Heart right ventricle (tissue), 16 donors: ENCODE measurements at regions not wholly inside any gene's neighbourhood (a gene's known extent, or its start where the extent isn't known, plus 50 kb on each side); places are given as distances from the start of the nearest gene placed in this dataset.

ENCODE experiments used
- ATAC-seq, 8 donors: fragments of 200-7000 bp; cut with Tn5 transposase; one replicate each; pipeline ENCODE4 v1.9.1; 2020; ENCODE audit warnings: mild to moderate bottlenecking in 8 of 8, moderate library complexity in 8 of 8, moderate number of reproducible peaks in 1 of 8
- DNase-seq, 2 donors: peaks; one replicate each; pipeline ENCODE4 v3.0.0-alpha.2; 2020
- H3K27ac ChIP-seq, 10 donors: fragments of 200-600 bp; sonication (generic) in 2 of 10; one replicate each; pipeline versions ENCODE4 v1.5.0 to v1.8.0; 2020 to 2022; ENCODE audit warnings: mild to moderate bottlenecking in 3 of 10
- H3K27me3 ChIP-seq, 7 donors: fragments of 200-600 bp; one replicate each; pipeline ENCODE4 v1.8.0; 2021 to 2022; ENCODE audit warnings: mild to moderate bottlenecking in 2 of 7
- H3K36me3 ChIP-seq, 9 donors: fragments of 200-600 bp; sonication (generic) in 1 of 9; one replicate each; pipeline versions ENCODE4 v1.5.0 to v1.8.0; 2020 to 2022; ENCODE audit warnings: mild to moderate bottlenecking in 2 of 9
- H3K4me1 ChIP-seq, 9 donors: fragments of 200-600 bp; sonication (generic) in 1 of 9; one replicate each; pipeline versions ENCODE4 v1.5.0 to v1.8.0; 2020 to 2022; ENCODE audit warnings: mild to moderate bottlenecking in 4 of 9
- H3K4me3 ChIP-seq, 10 donors: fragments of 200-600 bp; sonication (generic) in 2 of 10; one replicate each; pipeline versions ENCODE4 v1.5.0 to v1.8.0; 2020 to 2022; ENCODE audit warnings: mild to moderate bottlenecking in 7 of 10, moderate library complexity in 2 of 10
- H3K9me3 ChIP-seq, 11 donors: fragments of 200-600 bp in 10 of 11; sonication (generic) in 2 of 11; one replicate each; pipeline versions ENCODE4 v1.5.0 to v1.8.0; 2013 to 2022; ENCODE audit warnings: mild to moderate bottlenecking in 2 of 11, control low read depth in 1 of 11, moderate library complexity in 1 of 11
- WGBS, 2 donors: extraction: QIAGEN DNeasy Blood & Tissue Kit; methylation state at CpG; one replicate each; pipeline ENCODE4 v1.1.7; 2013; ENCODE audit warnings: inconsistent platforms in 1 of 2; 5-methylcytosine and 5-hydroxymethylcytosine counted together
- intact Hi-C, 10 donors: fragments of 100-400 bp; cut with DNase I; formaldehyde crosslinking; loops; one replicate each; pipeline versions ENCODE4 v1.11.1 to v1.14.2; 2022
- TF ChIP-seq, protein P1 (sequence below), 9 donors: fragments of 200-600 bp; sonication (generic) in 2 of 9; IDR thresholded peaks; one replicate each; pipeline versions ENCODE4 v1.5.0 to v1.8.0; 2021 to 2022; ENCODE audit warnings: antibody characterized with exemption in 9 of 9, mild to moderate bottlenecking in 5 of 9, moderate library complexity in 1 of 9
- donor health status: Arrhythmogenic right ventricular cardiomyopathy.
- donor health status: ischemic (EF 13 %, LVEDD 7.1; RV severe dilation, severe dysfunction).
- donor health status: healthy with polysubstance abuse.
- donor health status: DM: no; HTN: yes; CAD: no.
- donor health status: DM: no; HTN: no; CAD: no.
- donor health status: ischemic (EF 25% LVEDD 6.9; RV normal size, moderate dysfunction).
- donor health status: ischemic (EF 25% LVEDD 5.7; RV mildly dilated, moderate dysfunction).
- donor health status: healthy.
- donor health status: DM: yes; HTN: yes; CAD: no.
- donor health status: Ischemic cardiomyopathy.
- donor health status: ischemic (EF 35%, LVEDD 5.7; RV mildly dilated, moderate dysfunction).
- donor health status: nonischemic (EF 11% LVEDD 7.7; RV severe dilation, severe dysfunction).
- donor health status: DM: yes; HTN: yes; CAD: no.
- donor health status: PGD.
- donor health status: ischemic (EF 29% LVEDD 5.4; RV normal size, mild dysfunction).
- donor health status: nonischemic (EF 23%, LVEDD 6.1; RV moderate dilation, normal function).

DNA sequence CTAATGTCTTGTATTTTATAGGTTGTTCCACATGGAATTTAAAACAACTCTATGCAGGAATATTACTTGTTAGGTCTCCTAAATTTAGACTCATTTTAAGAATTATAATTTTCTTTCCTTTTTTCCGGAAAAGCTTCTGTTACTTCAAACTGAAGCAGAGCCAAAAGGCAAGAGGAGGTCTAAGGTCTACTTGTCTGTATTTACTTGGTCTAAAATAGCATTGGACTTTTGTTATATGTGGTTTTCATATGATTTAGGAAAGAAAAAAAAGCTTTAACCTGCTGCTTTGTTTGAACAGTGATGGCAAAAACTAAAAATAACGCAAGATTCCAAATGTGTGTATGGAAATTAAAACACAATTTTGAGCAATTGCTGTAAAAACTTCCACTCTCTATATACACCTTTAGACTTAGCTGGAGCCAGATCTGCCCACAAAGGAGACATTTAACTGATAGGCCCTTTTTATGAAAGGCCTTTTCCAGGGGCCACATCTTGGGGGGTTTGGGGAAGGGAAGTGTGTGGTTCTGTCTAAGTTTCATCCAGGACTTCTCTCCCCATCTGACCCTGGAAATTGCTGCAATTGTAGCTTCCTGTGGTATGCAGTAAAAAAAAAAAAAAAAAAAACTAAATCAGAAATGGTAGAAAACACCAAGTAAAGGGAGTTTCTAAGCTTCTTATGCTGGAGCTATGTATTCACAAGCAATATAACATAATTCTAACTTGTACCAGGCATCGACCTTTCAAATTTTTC, 307.7 kb upstream of the MEF2C start:
- intact Hi-C loops, result no loop called here
- TF ChIP-seq, protein P1, sequence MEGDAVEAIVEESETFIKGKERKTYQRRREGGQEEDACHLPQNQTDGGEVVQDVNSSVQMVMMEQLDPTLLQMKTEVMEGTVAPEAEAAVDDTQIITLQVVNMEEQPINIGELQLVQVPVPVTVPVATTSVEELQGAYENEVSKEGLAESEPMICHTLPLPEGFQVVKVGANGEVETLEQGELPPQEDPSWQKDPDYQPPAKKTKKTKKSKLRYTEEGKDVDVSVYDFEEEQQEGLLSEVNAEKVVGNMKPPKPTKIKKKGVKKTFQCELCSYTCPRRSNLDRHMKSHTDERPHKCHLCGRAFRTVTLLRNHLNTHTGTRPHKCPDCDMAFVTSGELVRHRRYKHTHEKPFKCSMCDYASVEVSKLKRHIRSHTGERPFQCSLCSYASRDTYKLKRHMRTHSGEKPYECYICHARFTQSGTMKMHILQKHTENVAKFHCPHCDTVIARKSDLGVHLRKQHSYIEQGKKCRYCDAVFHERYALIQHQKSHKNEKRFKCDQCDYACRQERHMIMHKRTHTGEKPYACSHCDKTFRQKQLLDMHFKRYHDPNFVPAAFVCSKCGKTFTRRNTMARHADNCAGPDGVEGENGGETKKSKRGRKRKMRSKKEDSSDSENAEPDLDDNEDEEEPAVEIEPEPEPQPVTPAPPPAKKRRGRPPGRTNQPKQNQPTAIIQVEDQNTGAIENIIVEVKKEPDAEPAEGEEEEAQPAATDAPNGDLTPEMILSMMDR (IDR thresholded peaks at IDR 0.05), result no peak
- DNase-seq, result no peak

DNA sequence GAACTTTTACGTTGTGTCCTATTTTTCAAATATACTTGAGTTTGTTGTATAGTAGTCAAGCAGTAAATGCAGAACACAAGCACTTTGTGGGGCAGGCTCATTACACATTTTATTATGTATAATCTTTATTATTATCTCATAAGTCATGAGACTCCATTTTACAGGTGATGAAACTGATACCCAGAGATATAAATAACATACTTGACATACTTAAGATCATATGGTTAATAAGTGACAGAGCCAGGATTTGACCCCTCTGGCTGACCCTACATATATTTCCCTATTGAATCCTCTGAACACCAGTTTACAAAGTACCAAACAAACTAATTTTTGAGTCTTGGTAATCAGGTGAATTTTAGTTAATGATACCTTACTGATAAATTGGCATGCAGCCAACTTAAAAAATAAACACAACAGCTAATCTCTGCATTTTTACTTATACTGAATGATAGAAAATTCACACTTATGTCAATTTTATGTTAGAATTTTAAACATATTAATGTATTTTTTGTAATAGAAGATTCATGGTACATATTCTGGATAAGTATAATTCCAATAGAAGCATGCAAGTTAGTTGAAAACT, 305.0 kb upstream of the MEF2C start:
- Histone ChIP-seq H3K4me1 (peaks cover 0 to 4% (median 0%) of the 10 kb centered on the region in 9 donors), H3K27ac (no peak overlapping the region)
- WGBS, 2 donors, result 94 to 98% methylated on average over 1 of the region's 1 CpG

More for the DNA sequence above, 307.7 kb upstream of the MEF2C start:
- WGBS, 2 donors, result 86% methylated on average over 3 of the region's 3 CpGs
- Histone ChIP-seq H3K27me3 (no peaks in the 10 kb centered on the region), H3K4me1 (peaks cover 0 to 4% (median 0%) of the 10 kb centered on the region in 9 donors), H3K27ac (no peak overlapping the region), H3K4me3 (no peak overlapping the region), H3K36me3 (no peaks in the 10 kb centered on the region), H3K9me3 (peaks cover 0 to 25% (median 0%) of the 10 kb centered on the region in 11 donors)
- no peak for ATAC-seq

DNA sequence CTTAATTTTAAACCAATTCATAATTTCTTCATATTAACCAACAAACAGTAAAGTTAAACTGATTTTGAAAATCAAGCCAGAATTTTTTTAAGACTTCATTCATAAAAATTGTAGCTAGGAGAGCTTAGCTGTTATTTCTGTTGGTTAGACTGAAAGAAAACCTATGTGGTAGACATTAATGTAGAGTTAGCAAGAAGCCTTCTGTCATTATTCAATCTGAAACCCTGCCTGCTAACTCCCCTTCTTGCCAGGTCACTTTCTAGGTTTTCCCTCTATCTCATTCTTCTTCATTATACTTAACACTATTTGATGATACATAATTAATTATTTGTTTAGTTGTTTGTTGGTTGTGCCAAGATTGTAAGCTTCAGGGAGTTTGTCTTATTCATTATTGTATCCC, 304.3 kb upstream of the MEF2C start:
- H3K36me3 ChIP-seq, result no peaks in the 10 kb centered on the region
- intact Hi-C loops, result no loop called here
- TF ChIP-seq, protein P1 (IDR thresholded peaks at IDR 0.05), result no peak
- DNase-seq (no peak), ATAC-seq (no peak)
- H3K27ac ChIP-seq, result no peak overlapping the region
- H3K27me3 ChIP-seq, result no peaks in the 10 kb centered on the region
- H3K9me3 ChIP-seq, result no peaks in the 10 kb centered on the region
- H3K4me1 ChIP-seq, result peaks cover 0 to 4% (median 0%) of the 10 kb centered on the region in 9 donors
- H3K4me3 ChIP-seq, result no peak overlapping the region

More for the DNA sequence above, 305.0 kb upstream of the MEF2C start:
- intact Hi-C loops, result no loop called here
- no peak for ATAC-seq
- TF ChIP-seq, protein P1 (IDR thresholded peaks at IDR 0.05), result no peak
- H3K27me3 ChIP-seq, result no peaks in the 10 kb centered on the region
- H3K9me3 ChIP-seq, result peaks cover 0 to 3% (median 0%) of the 10 kb centered on the region in 11 donors
- no peak for DNase-seq
- no peaks in the 10 kb centered on the region for H3K36me3 ChIP-seq
- no peak overlapping the region for H3K4me3 ChIP-seq

DNA sequence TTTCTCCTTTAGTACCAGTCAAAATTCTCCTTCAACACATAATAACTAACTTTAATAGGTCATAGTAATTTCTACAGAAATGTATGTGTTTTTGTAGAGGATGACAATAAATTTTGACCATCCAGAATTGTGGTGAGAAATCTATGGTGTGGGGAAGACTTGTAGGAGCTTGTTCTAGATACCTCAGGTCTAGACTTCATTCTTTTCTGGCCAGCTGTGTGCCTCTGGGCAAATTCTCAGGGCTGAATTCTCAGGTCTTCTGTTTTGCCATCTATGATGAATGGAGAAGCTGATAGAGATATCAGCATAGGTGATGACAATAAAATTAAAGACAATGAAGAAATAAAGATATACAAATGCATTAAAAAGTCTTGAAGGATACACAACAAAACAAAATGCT, 298.6 kb upstream of the MEF2C start:
- no peak for ATAC-seq
- Histone ChIP-seq H3K36me3 (no peaks in the 10 kb centered on the region), H3K9me3 (no peaks in the 10 kb centered on the region), H3K4me3 (no peak overlapping the region), H3K27ac (no peak overlapping the region), H3K4me1 (no peaks in the 10 kb centered on the region), H3K27me3 (no peaks in the 10 kb centered on the region)
- TF ChIP-seq, protein P1 (IDR thresholded peaks at IDR 0.05), result no peak
- intact Hi-C loops, result no loop called here
- DNase-seq, result no peak
